Mesodermal cell (in vitro differentiated cells): ENCODE measurements at regions not wholly inside any gene's neighbourhood (a gene's known extent, or its start where the extent isn't known, plus 50 kb on each side); places are given as distances from the start of the nearest gene placed in this dataset.

ENCODE experiments used
- H3K27ac ChIP-seq: 2 replicates; pipeline ENCODE4 v1.7.0; 2013; ENCODE audit warnings: mild to moderate bottlenecking, low read depth, low read length, moderate library complexity; ENCODE audit not compliant: severe bottlenecking
- H3K36me3 ChIP-seq: 2 replicates; pipeline ENCODE4 v1.7.1; 2013; ENCODE audit warnings: mild to moderate bottlenecking, low read length, moderate library complexity; ENCODE audit not compliant: control insufficient read depth, insufficient read depth
- H3K4me1 ChIP-seq: one replicate; pipeline ENCODE4 v1.7.1; 2013; ENCODE audit warnings: mild to moderate bottlenecking, low read length; ENCODE audit not compliant: insufficient read depth, control insufficient read depth, poor library complexity, severe bottlenecking
- H3K4me3 ChIP-seq: 2 replicates; pipeline ENCODE4 v1.7.0; 2013; ENCODE audit warnings: low read length, control low read depth, mild to moderate bottlenecking; ENCODE audit not compliant: insufficient read depth, poor library complexity, severe bottlenecking; ENCODE audit errors: extremely low read depth
- H3K9me3 ChIP-seq: 2 replicates; pipeline ENCODE4 v1.7.1; 2013; ENCODE audit warnings: mild to moderate bottlenecking, low read length, moderate library complexity; ENCODE audit not compliant: control insufficient read depth
- WGBS, 2 experiments: methylation state at CpG; one replicate each; pipeline ENCODE4 v1.1.5; 2013; ENCODE audit warnings: missing lambda C conversion rate in 2 of 2; ENCODE audit not compliant: insufficient coverage in 2 of 2; 5-methylcytosine and 5-hydroxymethylcytosine counted together

GRCh38 chr5:87762631-87763030, 349.9 kb upstream of the CCNH start:
- H3K4me1 ChIP-seq = no peaks in the 10 kb centered on the region
- H3K36me3 ChIP-seq = no peaks in the 10 kb centered on the region
- no peak overlapping the region for H3K4me3 ChIP-seq
- H3K9me3 ChIP-seq = no peaks in the 10 kb centered on the region
- H3K27ac ChIP-seq = no peak overlapping the region
- WGBS, 2 experiments = 67 to 94% methylated on average over 1 of the region's 1 CpG

GRCh38 chr5:87756951-87757350, 344.2 kb upstream of the CCNH start:
- Histone ChIP-seq H3K27ac (no peak overlapping the region), H3K4me3 (no peak overlapping the region), H3K9me3 (no peaks in the 10 kb centered on the region), H3K4me1 (no peaks in the 10 kb centered on the region), H3K36me3 (no peaks in the 10 kb centered on the region)
- no CpG with 5 or more reads among the region's 1 CpG for WGBS, 2 experiments

GRCh38 chr5:87755360-87755759, 342.6 kb upstream of the CCNH start:
- H3K4me1 ChIP-seq = no peaks in the 10 kb centered on the region
- H3K9me3 ChIP-seq = no peaks in the 10 kb centered on the region
- no peaks in the 10 kb centered on the region for H3K36me3 ChIP-seq
- WGBS, 2 experiments = 31 to 54% methylated on average over 4 of the region's 5 CpGs
- no peak overlapping the region for H3K4me3 ChIP-seq
- no peak overlapping the region for H3K27ac ChIP-seq

- Histone ChIP-seq H3K4me1 (no peaks in the 10 kb centered on the region), H3K9me3 (no peaks in the 10 kb centered on the region), H3K36me3 (no peaks in the 10 kb centered on the region), H3K4me3 (no peak overlapping the region), H3K27ac (no peak overlapping the region)
- 0 to 48% methylated on average over 1 to 3 of the region's 6 CpGs for WGBS, 2 experiments
Observed at GRCh38 chr5:87754009-87754757, 341.5 kb upstream of the CCNH start.

DNA sequence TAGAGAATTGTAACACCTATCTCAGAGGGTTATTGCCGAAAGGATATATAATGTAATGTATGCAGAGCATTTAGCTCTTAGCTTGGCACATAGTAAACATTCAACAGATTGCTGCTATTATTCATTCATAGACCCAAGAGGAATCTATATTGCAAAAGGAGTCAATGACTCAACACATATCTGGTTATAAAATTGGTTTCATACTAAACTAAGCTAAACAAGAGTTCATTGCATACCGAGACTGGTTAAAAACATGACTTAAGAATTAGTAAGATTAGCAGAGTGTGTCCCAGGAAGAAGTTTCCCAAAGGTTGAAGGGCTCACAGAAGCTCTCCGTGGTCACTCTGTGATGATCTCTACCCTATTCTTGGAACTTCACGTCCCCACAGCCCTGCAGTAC, 339.6 kb upstream of the CCNH start:
- Histone ChIP-seq H3K4me3 (no peak overlapping the region), H3K9me3 (no peaks in the 10 kb centered on the region), H3K27ac (no peak overlapping the region), H3K4me1 (no peaks in the 10 kb centered on the region), H3K36me3 (no peaks in the 10 kb centered on the region)
- WGBS, 2 experiments = 79 to 85% methylated on average over 2 to 3 of the region's 4 CpGs

DNA sequence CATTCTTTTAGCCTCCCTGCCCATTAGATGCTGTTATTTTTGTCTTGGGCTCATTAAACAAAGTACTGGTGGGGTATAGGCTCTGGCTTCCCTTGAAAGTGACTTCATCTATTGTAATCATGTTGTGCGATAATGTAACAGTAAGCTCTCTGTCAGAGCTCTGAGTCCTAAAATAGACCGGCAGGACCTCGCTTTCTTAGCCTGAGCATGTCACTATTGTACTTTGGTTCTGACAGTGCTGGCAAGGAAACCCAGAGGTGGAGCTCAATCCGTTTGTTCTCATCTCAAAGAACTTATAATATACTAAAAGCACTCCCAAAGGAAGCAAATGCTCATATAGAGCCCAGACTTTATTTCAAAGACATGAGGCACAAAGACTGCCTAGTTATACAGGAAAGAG, 339.1 kb upstream of the CCNH start:
- H3K36me3 ChIP-seq = no peaks in the 10 kb centered on the region
- H3K4me1 ChIP-seq = no peaks in the 10 kb centered on the region
- H3K9me3 ChIP-seq = no peaks in the 10 kb centered on the region
- no peak overlapping the region for H3K4me3 ChIP-seq
- 83 to 95% methylated on average over 1 to 4 of the region's 4 CpGs for WGBS, 2 experiments
- H3K27ac ChIP-seq = no peak overlapping the region

DNA sequence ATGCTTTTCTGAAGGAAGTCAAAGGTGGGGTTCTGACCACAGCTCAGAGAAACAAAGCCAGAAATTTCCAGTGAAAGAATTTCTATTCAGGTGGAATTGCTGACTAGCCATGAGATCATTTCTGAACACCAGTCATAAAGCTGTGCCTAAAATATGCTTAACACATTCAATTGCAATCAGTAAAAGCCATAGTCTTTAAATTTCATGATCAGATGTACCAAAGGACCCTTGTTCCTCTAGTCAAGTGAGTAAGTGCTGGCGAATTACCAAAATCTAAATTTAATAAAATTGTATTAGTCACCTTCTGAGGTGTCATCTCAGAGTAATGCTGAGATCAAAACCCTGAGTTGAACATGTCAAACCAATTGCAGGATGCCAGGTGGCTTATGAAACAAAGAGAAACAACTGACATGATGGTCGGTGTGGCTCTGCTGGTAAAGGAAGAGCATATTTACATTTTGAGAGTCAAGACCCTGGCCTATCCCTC, 334.2 kb upstream of the CCNH start:
- WGBS, 2 experiments = 83 to 100% methylated on average over 1 of the region's 2 CpGs
- no peaks in the 10 kb centered on the region for H3K36me3 ChIP-seq
- H3K27ac ChIP-seq = no peak overlapping the region

DNA sequence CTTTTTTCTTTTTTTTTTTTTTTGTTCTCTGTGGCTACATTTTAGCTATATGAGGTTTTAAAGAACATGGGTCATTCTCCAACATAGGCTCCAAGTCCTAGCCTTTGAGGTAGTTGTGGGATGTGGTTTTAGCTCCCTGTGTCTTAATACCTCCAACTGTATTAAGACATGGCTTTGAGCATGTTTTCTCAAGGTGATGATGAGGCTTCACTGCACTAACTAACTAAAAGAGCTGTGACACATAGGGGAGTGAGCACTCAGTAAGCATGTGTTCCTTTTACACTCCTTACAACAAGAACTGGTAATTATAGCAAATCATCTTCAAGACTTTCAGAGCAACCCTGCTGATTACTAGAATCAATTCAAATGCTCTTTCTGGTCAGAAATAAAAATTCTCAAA, 333.6 kb upstream of the CCNH start:
- Histone ChIP-seq H3K4me3 (no peak overlapping the region), H3K9me3 (no peaks in the 10 kb centered on the region), H3K4me1 (peaks cover 4% of the 10 kb centered on the region), H3K36me3 (no peaks in the 10 kb centered on the region), H3K27ac (no peak overlapping the region)

More for the DNA sequence above, 334.2 kb upstream of the CCNH start:
- Histone ChIP-seq H3K4me1 (peaks cover 2% of the 10 kb centered on the region), H3K4me3 (no peak overlapping the region), H3K9me3 (no peaks in the 10 kb centered on the region)

DNA sequence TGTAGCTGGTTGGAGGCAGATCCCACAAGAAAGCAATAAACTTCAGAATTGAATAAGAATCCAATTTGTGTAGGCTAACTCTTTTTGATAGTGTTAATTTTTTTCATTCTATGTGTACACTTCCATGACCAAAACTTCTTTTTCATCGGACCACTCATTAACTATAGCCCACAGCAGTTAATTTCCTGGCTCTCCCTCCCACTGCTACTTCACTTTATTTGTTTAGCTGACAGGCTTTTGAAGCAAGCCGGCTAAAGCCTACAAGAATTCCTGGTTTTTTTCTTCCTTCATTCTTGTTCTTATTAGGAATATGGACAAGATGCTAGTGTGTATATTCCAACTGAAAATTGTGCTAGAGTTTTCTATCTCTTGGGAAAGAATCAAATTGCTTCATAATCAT, 329.2 kb upstream of the CCNH start:
- Histone ChIP-seq H3K36me3 (no peaks in the 10 kb centered on the region), H3K4me1 (peaks cover 4% of the 10 kb centered on the region), H3K27ac (no peak overlapping the region), H3K4me3 (no peak overlapping the region), H3K9me3 (no peaks in the 10 kb centered on the region)
- 0 to 38% methylated on average over 1 of the region's 2 CpGs for WGBS, 2 experiments

DNA sequence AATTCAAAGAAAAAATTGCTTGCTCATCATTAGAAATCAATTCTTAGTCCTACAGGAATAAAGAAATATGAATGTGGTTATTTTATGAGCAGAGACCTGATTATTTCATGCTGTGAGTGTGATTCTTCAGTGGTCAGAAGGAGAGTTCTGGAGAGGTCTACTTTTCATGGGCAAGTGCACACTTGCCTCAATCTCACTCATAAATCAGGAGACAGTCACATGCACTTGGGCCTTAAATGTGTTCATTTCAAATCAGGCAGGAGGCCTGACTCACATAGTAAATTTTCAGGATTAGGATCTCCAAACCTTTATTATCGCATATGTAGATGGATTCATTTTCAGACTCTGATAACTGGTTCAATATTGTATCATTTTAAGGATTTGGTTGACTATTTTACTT, 323.2 kb upstream of the CCNH start:
- Histone ChIP-seq H3K36me3 (no peaks in the 10 kb centered on the region), H3K4me3 (no peak overlapping the region), H3K27ac (no peak overlapping the region), H3K4me1 (peaks cover 9% of the 10 kb centered on the region), H3K9me3 (no peaks in the 10 kb centered on the region)
- WGBS, 2 experiments = no CpG with 5 or more reads among the region's 1 CpG

DNA sequence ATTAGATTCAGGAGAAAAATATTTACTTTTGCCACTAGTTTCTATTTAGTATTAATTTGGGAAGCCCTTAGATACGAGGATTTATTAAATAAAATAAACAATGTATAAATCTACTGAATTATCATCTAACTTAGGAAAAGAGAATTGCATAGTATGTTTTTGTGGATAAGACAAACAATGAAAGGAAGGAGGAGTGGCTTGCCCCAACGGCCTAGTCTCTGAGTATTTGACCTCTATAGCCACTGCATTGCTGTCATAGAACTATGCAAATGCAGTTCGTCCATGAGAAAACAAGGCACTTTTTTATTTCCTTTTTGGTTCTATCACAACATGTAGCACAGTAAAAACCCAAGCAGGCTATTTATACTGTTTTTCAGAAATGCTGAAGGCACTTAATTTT, 321.2 kb upstream of the CCNH start:
- WGBS, 2 experiments = 69 to 85% methylated on average over 2 of the region's 3 CpGs
- Histone ChIP-seq H3K36me3 (no peaks in the 10 kb centered on the region), H3K27ac (no peak overlapping the region), H3K4me3 (no peak overlapping the region), H3K4me1 (peaks cover 9% of the 10 kb centered on the region), H3K9me3 (no peaks in the 10 kb centered on the region)
